ENCODE measurements at regions not wholly inside any gene's neighbourhood (a gene's known extent, or its start where the extent isn't known, plus 50 kb on each side); places are given as distances from the start of the nearest gene placed in this dataset.
"Not testable (repeated sequence)": the region's sequence is repeated elsewhere in the genome, so short reads cannot be mapped to it uniquely, and the experiment has no call there.

- DNase-seq: not testable (repeated sequence)
Measured at GRCh38 chr7:65631236-65631635, 241.6 kb upstream of the VKORC1L1 start.

GRCh38 chr7:65633587-65634404 is 239.1 kb upstream of the VKORC1L1 start:
- DNase-seq: not testable (repeated sequence)

GRCh38 chr7:65638918-65639317 is 234.0 kb upstream of the VKORC1L1 start:
- DNase-seq: not testable (repeated sequence)

- DNase-seq: not testable (repeated sequence)
Measured at GRCh38 chr7:65639717-65640116, 233.2 kb upstream of the VKORC1L1 start.

GRCh38 chr7:65643498-65643897 is 229.4 kb upstream of the VKORC1L1 start:
- DNase-seq: not testable (repeated sequence)

- not testable (repeated sequence) for DNase-seq
Measured at GRCh38 chr7:65647153-65647964, 225.5 kb upstream of the VKORC1L1 start.

- DNase-seq: not testable (repeated sequence)
Measured at GRCh38 chr7:65651174-65651573, 221.7 kb upstream of the VKORC1L1 start.

DNA sequence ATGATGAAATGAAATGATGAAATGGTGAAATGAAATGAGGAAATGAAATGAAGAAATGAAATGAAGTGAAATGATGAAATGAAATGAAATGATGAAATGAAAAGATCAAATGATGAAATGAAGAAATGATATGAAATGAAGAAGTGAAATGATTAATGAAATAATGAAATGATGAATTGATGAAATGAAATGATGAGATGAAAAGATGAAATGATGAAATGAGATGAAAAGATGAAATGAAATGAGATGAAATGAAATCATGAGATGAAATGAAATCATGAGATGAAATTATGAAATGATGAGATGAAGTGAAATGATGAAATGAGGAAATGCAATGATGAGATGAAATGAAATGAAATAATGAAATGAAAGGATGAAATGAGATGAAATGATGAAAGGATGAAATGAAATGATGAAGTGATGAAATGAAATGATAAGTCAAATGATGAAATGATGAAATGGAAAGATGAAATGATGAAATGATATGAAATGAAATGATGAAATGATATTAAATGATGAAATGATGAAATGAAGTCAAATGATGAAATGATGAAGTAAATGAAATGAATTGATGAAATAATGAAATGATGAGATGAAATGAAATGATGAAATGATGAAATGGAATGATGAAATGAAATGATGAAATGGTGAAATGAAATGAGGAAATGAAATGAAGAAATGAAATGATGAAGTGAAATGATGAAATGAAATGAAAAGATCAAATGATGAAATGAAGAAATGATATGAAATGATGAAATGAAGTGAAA is 220.9 kb upstream of the VKORC1L1 start:
- not testable (repeated sequence) for DNase-seq

GRCh38 chr7:65652669-65653068 is 220.2 kb upstream of the VKORC1L1 start:
- not testable (repeated sequence) for DNase-seq

GRCh38 chr7:65656494-65657188 is 216.2 kb upstream of the VKORC1L1 start:
- not testable (repeated sequence) for DNase-seq

- not testable (repeated sequence) for DNase-seq
Measured at GRCh38 chr7:65683362-65683761, 189.5 kb upstream of the VKORC1L1 start.

GRCh38 chr7:65699026-65699714 is 173.7 kb upstream of the VKORC1L1 start:
- not testable (repeated sequence) for DNase-seq

GRCh38 chr7:65699715-65700356 is 173.0 kb upstream of the VKORC1L1 start:
- DNase-seq: not testable (repeated sequence)

GRCh38 chr7:65719123-65719798 is 153.6 kb upstream of the VKORC1L1 start:
- DNase-seq: not testable (repeated sequence)

GRCh38 chr7:65722361-65722792 is 150.5 kb upstream of the VKORC1L1 start:
- peak; percentile 63 for DNase-seq

- not testable (repeated sequence) for DNase-seq
Measured at GRCh38 chr7:65727182-65727581, 145.7 kb upstream of the VKORC1L1 start.

DNA sequence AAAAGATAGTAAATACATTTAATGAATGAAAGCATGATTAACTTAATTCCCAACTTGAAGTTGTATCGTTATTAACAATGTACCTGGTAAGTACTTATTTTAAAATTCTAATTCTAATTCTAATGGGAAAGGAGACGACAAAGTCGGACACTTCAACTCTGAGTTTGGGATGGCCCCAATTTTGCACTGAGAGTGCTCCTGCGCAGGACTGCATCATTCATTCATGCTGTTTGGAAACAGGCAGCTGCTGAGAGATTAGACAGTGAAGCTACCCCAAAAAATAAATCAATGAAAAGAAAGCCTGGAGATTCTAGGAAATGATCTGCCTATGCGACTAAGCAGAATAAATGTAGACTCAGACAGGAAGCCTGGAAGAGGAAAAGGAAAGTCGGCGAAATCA is 141.7 kb upstream of the VKORC1L1 start:
- DNase-seq: no peak

- DNase-seq: no peak
Measured at GRCh38 chr7:65731562-65732035, 141.3 kb upstream of the VKORC1L1 start.

DNA sequence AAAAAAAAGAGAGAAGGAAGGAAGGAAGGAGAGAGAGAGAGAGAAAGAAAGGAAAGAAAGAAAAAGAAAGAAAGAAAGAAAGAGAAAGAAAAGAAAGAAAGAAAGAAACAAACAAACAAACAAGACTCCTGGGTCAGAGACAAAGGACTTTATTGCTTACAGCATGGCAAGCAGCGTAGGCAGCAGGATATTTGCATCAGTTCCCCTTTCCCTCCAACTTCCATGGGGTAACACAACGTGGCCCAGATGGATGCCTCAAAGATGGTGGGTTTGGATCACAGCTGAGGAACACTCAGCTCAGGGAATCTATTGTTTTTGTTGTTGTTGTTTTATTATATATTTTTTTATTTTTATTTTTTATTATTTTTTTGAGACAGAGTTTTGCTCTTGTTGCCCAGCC is 128.5 kb upstream of the VKORC1L1 start:
- DNase-seq: no peak

GRCh38 chr7:65746398-65746669 is 126.5 kb upstream of the VKORC1L1 start:
- no peak for DNase-seq

GRCh38 chr7:65749039-65749438 is 123.8 kb upstream of the VKORC1L1 start:
- no peak for DNase-seq
